ENCODE measurements at regions not wholly inside any gene's neighbourhood (a gene's known extent, or its start where the extent isn't known, plus 50 kb on each side); places are given as distances from the start of the nearest gene placed in this dataset.
A peak's percentile ranks its signal among the peaks of the same experiment; 100 is the strongest.

DNA sequence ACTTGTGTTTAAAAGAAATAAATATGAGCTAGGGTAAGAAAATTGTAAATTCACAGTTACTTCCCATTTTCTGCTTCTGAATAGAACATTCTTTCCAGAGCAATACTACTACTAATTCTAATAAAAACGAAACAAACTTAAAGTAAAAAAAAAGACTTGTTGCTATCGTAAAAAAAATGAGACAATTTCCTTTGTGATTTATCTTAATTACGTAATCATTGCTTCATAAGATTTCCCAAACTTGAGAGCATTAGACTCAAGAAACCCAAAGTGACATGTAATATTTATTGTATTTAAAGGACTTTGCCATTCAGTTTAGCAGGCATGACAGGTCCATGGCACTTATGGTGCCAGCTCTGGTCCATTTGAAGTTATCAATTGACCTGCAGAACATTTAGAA, 153.8 kb downstream of the AQP4 start:
- Histone ChIP-seq H3K36me3 (ENCODE audit: control insufficient read depth, low read depth, low read length) (no peaks in the 10 kb centered on the region), H3K9me3 (ENCODE audit: control insufficient read depth, low read depth, low read length) (no peaks in the 10 kb centered on the region), H3K27me3 (ENCODE audit: control insufficient read depth, insufficient read depth, low read length) (no peaks in the 10 kb centered on the region), H3K4me3 (ENCODE audit: low read length) (no peak overlapping the region), H3K4me1 (ENCODE audit: control insufficient read depth, low read depth, low read length) (peaks cover 23% of the 10 kb centered on the region), H3K27ac (ENCODE audit: low read length) (no peak overlapping the region), H3K9ac (ENCODE audit: low read length) (no peak overlapping the region)

DNA sequence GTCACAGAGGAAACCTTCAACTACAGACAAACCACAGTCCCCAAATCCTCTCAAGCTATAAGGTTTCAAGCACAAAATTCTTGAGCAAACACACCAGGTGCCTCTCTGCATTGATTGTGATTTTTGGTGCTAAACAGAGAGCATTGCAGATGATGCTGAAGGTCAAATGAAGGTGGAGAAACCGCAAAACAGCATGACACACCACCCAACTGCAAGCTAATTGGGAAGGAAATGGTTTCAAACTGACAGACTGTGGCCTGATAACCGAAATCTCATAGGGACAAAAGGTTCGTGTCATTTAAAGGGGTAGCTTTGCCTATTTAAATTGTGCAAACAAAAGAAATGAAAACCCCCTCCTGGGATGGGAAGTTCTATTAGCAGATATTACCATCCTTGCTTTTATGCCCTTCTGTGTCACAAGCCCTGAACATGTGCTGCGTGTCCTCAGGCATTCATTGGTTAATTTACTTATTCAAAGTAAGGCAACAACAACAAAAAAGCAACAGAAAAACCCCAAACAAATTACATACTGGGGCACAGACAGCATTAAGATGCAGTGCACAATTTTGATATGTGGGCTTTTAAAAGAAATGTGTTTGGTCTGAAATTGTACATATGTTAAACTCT, 154.9 kb downstream of the AQP4 start:
- no peaks in the 10 kb centered on the region for H3K36me3 ChIP-seq (ENCODE audit: control insufficient read depth, low read depth, low read length)
- no peak overlapping the region for H3K27ac ChIP-seq (ENCODE audit: low read length)
- peaks cover 23% of the 10 kb centered on the region for H3K4me1 ChIP-seq (ENCODE audit: control insufficient read depth, low read depth, low read length)
- peak overlapping the region; percentile 6 for H3K9ac ChIP-seq (ENCODE audit: low read length)
- H3K9me3 ChIP-seq (ENCODE audit: control insufficient read depth, low read depth, low read length) = no peaks in the 10 kb centered on the region
- no peaks in the 10 kb centered on the region for H3K27me3 ChIP-seq (ENCODE audit: control insufficient read depth, insufficient read depth, low read length)
- H3K4me3 ChIP-seq (ENCODE audit: low read length) = no peak overlapping the region

DNA sequence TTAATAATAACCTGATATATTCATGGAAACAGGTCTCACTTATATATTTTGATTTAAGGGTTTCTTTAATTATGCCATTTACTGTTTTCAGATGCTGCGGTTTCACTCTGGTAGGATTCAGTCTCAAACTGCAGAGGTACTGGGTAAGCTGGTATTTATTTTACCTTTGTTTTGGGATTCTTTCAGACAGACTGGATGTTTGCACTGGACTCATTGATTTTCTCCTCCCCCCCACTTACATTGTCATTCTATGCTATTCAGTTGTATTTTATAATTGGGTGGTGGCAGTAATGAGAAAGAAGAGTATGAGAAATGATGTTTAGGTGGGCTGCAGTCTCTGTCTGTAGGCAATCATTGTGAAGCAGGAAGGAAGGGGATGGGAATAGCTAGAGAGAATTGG, 155.6 kb downstream of the AQP4 start:
- Histone ChIP-seq H3K27me3 (ENCODE audit: control insufficient read depth, insufficient read depth, low read length) (no peaks in the 10 kb centered on the region), H3K27ac (ENCODE audit: low read length) (no peak overlapping the region), H3K36me3 (ENCODE audit: control insufficient read depth, low read depth, low read length) (no peaks in the 10 kb centered on the region), H3K4me1 (ENCODE audit: control insufficient read depth, low read depth, low read length) (peaks cover 23% of the 10 kb centered on the region), H3K9ac (ENCODE audit: low read length) (peak overlapping the region; percentile 6), H3K4me3 (ENCODE audit: low read length) (no peak overlapping the region), H3K9me3 (ENCODE audit: control insufficient read depth, low read depth, low read length) (no peaks in the 10 kb centered on the region)

DNA sequence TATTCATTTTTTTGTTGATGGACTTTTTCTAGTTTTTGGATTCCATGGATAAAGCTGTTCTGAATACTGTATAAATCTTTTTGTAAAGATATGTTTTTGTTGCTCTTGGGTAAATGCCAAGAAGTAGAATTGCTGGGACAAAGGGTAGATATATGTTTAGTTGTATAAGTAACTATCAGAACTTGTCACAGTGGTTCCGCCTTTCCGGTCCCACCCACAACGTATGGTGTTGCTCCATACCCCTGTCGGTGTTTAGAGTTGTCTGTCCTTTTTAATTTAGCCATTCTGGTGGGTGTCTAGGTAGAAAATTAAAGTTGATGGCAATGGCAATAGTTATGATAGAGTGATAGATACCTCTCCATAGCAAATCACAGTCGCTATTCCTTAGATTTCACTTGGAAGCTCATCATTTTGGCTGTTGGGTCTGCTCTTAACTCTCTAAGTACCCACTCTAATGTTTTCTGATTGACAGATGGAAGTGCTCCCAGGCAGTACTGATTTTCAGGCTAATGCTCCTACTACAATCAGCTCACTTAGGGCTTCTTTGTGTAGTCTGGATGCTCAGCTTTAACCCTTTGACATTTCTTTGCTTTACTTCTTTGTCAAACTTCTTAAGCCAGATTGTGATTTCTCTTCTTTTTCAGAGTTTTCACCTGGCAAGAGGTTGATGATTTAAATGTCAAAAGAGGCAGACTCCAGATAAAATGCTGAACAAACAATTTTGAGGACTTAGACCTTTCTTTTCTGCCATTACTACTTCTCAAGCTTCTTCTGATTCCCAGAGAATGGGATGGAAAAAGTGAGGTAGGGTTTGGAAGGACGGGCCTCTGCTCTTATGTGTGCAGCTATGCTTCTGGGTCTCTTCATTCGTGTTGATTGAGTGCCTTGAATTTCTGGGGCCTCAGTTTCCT, 156.4 kb downstream of the AQP4 start:
- H3K4me1 ChIP-seq (ENCODE audit: control insufficient read depth, low read depth, low read length) = peaks cover 23% of the 10 kb centered on the region
- no peak overlapping the region for H3K4me3 ChIP-seq (ENCODE audit: low read length)
- H3K27me3 ChIP-seq (ENCODE audit: control insufficient read depth, insufficient read depth, low read length) = no peaks in the 10 kb centered on the region
- no peak overlapping the region for H3K9ac ChIP-seq (ENCODE audit: low read length)
- no peaks in the 10 kb centered on the region for H3K36me3 ChIP-seq (ENCODE audit: control insufficient read depth, low read depth, low read length)
- H3K9me3 ChIP-seq (ENCODE audit: control insufficient read depth, low read depth, low read length) = no peaks in the 10 kb centered on the region
- no peak overlapping the region for H3K27ac ChIP-seq (ENCODE audit: low read length)

DNA sequence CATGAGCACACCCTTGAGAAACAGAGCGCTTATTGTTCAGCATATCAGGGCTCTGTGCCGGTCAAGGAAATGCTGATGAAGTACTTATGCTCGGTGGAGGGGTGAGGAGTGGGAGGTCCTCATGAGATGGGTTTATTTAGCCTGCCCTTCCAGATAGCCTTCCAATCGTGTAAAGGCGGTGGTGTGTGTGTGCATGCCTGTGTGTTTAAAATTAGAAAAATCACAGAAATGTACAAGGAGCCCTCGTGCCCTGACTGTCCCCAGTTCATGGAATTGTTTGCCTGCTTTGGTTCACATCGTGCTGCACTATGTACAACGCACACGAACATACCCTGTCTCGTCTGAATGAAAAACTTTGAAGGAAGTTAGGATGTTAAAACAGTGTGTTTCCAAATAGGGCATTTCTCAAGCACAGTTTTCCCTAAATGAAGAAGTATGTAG, 158.6 kb downstream of the AQP4 start:
- peaks cover 23% of the 10 kb centered on the region for H3K4me1 ChIP-seq (ENCODE audit: control insufficient read depth, low read depth, low read length)

DNA sequence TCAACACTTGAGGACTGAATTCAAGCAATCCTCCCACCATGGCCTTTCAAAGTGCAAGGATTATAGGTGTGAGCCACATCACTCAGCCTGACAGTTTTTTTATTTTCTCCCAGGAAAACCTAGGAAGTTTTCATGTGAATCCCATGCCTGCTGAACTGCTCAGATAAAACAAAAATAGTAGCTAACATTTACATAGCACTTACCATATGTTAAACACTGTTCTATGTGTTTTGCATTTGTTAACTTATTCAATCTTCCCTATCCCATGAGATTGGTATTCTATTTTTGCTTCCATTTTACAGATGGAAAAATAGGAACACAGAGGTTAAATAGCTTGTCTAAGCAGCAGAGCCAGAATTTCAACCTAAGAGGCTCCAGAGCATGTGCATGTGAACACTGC, 157.4 kb upstream of the KCTD1 start:
- Histone ChIP-seq H3K27ac (ENCODE audit: low read length) (no peak overlapping the region), H3K4me1 (ENCODE audit: control insufficient read depth, low read depth, low read length) (peaks cover 20% of the 10 kb centered on the region), H3K4me3 (ENCODE audit: low read length) (no peak overlapping the region), H3K36me3 (ENCODE audit: control insufficient read depth, low read depth, low read length) (no peaks in the 10 kb centered on the region), H3K9me3 (ENCODE audit: control insufficient read depth, low read depth, low read length) (no peaks in the 10 kb centered on the region), H3K27me3 (ENCODE audit: control insufficient read depth, insufficient read depth, low read length) (peaks cover 23% of the 10 kb centered on the region), H3K9ac (ENCODE audit: low read length) (no peak overlapping the region)

More for the DNA sequence above, 158.6 kb downstream of the AQP4 start:
- H3K27ac ChIP-seq (ENCODE audit: low read length) = no peak overlapping the region
- no peaks in the 10 kb centered on the region for H3K9me3 ChIP-seq (ENCODE audit: control insufficient read depth, low read depth, low read length)
- peaks cover 11% of the 10 kb centered on the region for H3K27me3 ChIP-seq (ENCODE audit: control insufficient read depth, insufficient read depth, low read length)
- no peaks in the 10 kb centered on the region for H3K36me3 ChIP-seq (ENCODE audit: control insufficient read depth, low read depth, low read length)
- H3K9ac ChIP-seq (ENCODE audit: low read length) = no peak overlapping the region
- H3K4me3 ChIP-seq (ENCODE audit: low read length) = no peak overlapping the region

DNA sequence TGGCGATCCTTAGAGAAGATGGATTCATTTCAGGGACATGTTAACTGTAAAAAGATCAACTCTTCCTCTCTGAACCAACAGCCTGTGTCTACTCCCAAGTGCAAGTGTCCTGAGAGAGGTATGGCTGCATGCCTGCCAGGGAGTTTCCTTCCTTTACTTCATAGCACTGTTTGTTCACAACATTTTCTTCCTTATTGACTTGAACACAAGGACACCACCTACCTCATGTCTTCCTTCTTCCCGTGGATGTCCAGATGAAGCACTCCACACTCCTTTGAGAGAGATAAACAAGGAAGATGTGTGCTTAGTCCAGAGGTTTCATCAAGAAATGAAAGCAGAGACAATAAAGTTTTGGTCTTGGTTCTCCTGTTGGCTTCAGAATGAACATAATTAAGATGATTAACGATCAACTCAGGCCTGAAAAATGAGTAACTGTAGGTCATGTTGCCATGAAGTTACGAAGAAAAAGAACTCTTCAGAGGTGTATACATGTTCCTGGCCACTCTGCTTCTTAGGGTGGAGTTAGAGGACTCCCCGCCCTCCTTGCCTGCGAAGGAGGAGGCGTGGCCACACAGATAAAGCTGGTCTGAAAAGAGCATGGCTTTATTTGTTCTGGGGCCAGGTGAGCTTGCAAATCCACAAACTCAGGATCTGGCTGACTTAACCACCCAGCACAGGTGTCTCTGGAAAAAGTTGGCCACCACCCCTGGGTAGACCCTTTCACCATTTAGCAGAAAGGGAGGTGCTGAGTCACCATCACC, 155.0 kb upstream of the KCTD1 start:
- no peaks in the 10 kb centered on the region for H3K36me3 ChIP-seq (ENCODE audit: control insufficient read depth, low read depth, low read length)
- H3K27ac ChIP-seq (ENCODE audit: low read length) = no peak overlapping the region
- no peaks in the 10 kb centered on the region for H3K9me3 ChIP-seq (ENCODE audit: control insufficient read depth, low read depth, low read length)
- H3K27me3 ChIP-seq (ENCODE audit: control insufficient read depth, insufficient read depth, low read length) = peaks cover 46% of the 10 kb centered on the region
- no peak overlapping the region for H3K4me3 ChIP-seq (ENCODE audit: low read length)
- H3K4me1 ChIP-seq (ENCODE audit: control insufficient read depth, low read depth, low read length) = no peaks in the 10 kb centered on the region
- H3K9ac ChIP-seq (ENCODE audit: low read length) = no peak overlapping the region

DNA sequence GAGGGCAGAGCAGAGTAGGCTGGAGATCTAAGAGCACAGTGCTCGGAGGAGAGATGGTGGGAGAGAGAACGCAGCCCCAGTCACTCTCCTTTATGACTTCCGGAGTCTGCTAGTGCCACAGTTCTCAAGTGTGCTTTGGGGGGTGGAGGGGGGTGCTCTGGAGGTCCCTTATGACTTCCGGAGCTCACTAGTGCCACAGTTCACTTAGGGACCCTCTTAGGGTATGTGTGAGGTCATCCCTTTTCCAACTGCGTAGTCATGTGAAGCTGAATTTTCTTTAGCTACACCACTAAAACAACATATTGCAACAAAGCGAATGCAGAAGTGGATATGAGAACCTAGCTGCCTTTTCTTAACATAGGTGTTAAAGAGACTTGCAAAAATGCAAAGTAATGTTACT, 153.7 kb upstream of the KCTD1 start:
- Histone ChIP-seq H3K4me1 (ENCODE audit: control insufficient read depth, low read depth, low read length) (no peaks in the 10 kb centered on the region), H3K36me3 (ENCODE audit: control insufficient read depth, low read depth, low read length) (no peaks in the 10 kb centered on the region), H3K27me3 (ENCODE audit: control insufficient read depth, insufficient read depth, low read length) (peaks cover 57% of the 10 kb centered on the region), H3K9me3 (ENCODE audit: control insufficient read depth, low read depth, low read length) (no peaks in the 10 kb centered on the region), H3K4me3 (ENCODE audit: low read length) (no peak overlapping the region), H3K27ac (ENCODE audit: low read length) (no peak overlapping the region), H3K9ac (ENCODE audit: low read length) (no peak overlapping the region)

DNA sequence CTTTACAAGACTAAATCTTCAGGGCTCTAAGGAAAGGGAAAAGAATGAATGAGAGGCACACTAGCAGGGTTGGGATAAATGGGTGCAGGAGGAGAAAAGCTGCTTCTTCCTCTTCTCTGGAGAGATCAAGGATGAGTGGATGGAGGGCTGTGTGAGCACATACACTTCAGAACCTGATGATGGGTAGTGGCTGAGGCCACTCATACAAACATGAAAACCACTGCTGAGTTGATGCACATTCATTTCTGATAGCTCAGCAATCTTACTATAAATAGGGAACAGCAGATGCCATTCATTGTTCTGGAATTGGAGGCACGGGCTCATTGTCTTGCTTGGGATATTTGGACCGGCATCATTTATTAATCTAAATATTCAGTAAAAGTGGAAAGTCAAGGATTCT, 152.4 kb upstream of the KCTD1 start:
- no peaks in the 10 kb centered on the region for H3K9me3 ChIP-seq (ENCODE audit: control insufficient read depth, low read depth, low read length)
- H3K27ac ChIP-seq (ENCODE audit: low read length) = no peak overlapping the region
- no peak overlapping the region for H3K4me3 ChIP-seq (ENCODE audit: low read length)
- no peaks in the 10 kb centered on the region for H3K36me3 ChIP-seq (ENCODE audit: control insufficient read depth, low read depth, low read length)
- no peaks in the 10 kb centered on the region for H3K4me1 ChIP-seq (ENCODE audit: control insufficient read depth, low read depth, low read length)
- peaks cover 57% of the 10 kb centered on the region for H3K27me3 ChIP-seq (ENCODE audit: control insufficient read depth, insufficient read depth, low read length)
- no peak overlapping the region for H3K9ac ChIP-seq (ENCODE audit: low read length)

DNA sequence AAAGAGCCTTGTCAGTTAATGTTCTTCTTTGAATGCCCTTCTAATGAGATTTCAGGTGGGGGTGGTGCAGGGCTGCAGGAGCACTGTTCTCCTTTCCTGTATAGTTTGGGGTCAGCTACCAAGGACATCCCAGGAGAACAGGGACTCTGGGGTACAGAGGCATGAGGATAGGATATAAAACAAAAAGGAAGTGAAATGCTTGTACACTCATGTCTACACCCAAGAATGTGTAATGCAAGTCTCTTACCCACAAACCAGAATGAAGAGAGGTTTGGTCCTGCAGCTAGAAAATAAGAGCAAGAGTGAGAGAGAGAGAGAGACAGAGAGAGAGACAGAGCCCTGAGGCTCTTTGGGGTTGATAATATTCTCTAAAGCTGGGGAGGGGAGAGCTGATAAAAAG, 151.8 kb upstream of the KCTD1 start:
- peaks cover 57% of the 10 kb centered on the region for H3K27me3 ChIP-seq (ENCODE audit: control insufficient read depth, insufficient read depth, low read length)
- H3K36me3 ChIP-seq (ENCODE audit: control insufficient read depth, low read depth, low read length) = no peaks in the 10 kb centered on the region
- no peak overlapping the region for H3K4me3 ChIP-seq (ENCODE audit: low read length)
- H3K9me3 ChIP-seq (ENCODE audit: control insufficient read depth, low read depth, low read length) = no peaks in the 10 kb centered on the region
- no peak overlapping the region for H3K27ac ChIP-seq (ENCODE audit: low read length)
- no peak overlapping the region for H3K9ac ChIP-seq (ENCODE audit: low read length)
- H3K4me1 ChIP-seq (ENCODE audit: control insufficient read depth, low read depth, low read length) = no peaks in the 10 kb centered on the region

DNA sequence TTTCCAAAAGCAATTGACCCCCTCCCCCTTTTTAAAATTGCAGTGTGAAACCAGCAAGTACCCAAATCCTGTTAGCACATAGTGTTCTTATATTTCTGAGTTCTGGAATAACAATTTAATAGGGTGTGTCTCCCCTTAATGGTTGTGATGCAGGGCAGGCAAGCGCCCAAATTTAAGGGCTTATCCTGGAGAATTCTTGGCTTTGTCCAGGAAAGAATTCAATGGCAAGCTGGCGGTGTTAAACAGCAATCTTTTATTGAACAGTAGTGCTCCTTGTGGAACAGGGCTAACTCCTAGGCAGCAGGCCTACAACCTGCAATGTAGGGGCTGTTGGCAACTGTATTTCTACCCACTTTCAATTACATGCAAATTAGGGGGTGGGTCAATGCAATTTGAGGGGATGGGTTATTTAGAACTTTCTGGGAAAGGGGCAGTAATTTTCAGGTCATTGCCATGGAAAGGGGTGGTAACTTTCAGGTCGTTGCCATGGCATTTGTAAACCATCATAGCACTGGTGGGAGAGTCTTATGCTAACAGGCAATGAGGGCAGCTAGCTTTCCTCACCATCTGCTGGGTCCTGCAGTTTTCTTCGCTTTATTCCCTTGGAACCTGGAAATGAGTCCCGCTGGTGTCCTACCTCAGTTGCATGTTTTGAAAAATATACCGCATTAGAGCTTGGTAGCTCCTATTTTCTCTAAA, 149.0 kb upstream of the KCTD1 start:
- H3K27ac ChIP-seq (ENCODE audit: low read length) = no peak overlapping the region

More for the DNA sequence above, 149.0 kb upstream of the KCTD1 start:
- peaks cover 48% of the 10 kb centered on the region for H3K27me3 ChIP-seq (ENCODE audit: control insufficient read depth, insufficient read depth, low read length)
- no peaks in the 10 kb centered on the region for H3K4me1 ChIP-seq (ENCODE audit: control insufficient read depth, low read depth, low read length)
- H3K36me3 ChIP-seq (ENCODE audit: control insufficient read depth, low read depth, low read length) = no peaks in the 10 kb centered on the region
- H3K4me3 ChIP-seq (ENCODE audit: low read length) = no peak overlapping the region
- H3K9ac ChIP-seq (ENCODE audit: low read length) = no peak overlapping the region
- H3K9me3 ChIP-seq (ENCODE audit: control insufficient read depth, low read depth, low read length) = no peaks in the 10 kb centered on the region
